ENCODE measurements at regions not wholly inside any gene's neighbourhood (a gene's known extent, or its start where the extent isn't known, plus 50 kb on each side); places are given as distances from the start of the nearest gene placed in this dataset.

GRCh38 chr13:40390401-40390916 is 276.0 kb downstream of the FOXO1 start:
- TF ChIP-seq REST (IDR thresholded peaks at IDR 0.05; ENCODE audit: insufficient read depth in 1 of 2, low read depth in 2 of 2, low read length in 2 of 2) (no peak), POLR2AphosphoS5 (IDR thresholded peaks at IDR 0.05; ENCODE audit: low read depth, low read length) (no peak), TAF1 (IDR thresholded peaks at IDR 0.05; ENCODE audit: borderline replicate concordance, insufficient read depth, low read length) (no peak)

All from PFSK-1 (cell line).